ENCODE measurements at regions not wholly inside any gene's neighbourhood (a gene's known extent, or its start where the extent isn't known, plus 50 kb on each side); places are given as distances from the start of the nearest gene placed in this dataset.

- H3K27me3 ChIP-seq (ENCODE audit: control insufficient read depth, insufficient read depth, low read length) = no peaks in the 10 kb centered on the region
- H3K9me3 ChIP-seq (replicated peaks; ENCODE audit: control insufficient read depth, low read depth, low read length) = no peaks in the 10 kb centered on the region
- H3K4me3 ChIP-seq (ENCODE audit: low read length) = no peak overlapping the region
- no peak for DNase-seq
- H3K36me3 ChIP-seq (ENCODE audit: control insufficient read depth, insufficient read depth, low read length) = no peaks in the 10 kb centered on the region
- no CpG with 5 or more reads among the region's 1 CpG for whole genome bisulfite sequencing (ENCODE audit: insufficient coverage)
- no peaks in the 10 kb centered on the region for H3K4me1 ChIP-seq (ENCODE audit: control insufficient read depth, insufficient read depth, low read length)
- no peak overlapping the region for H3K27ac ChIP-seq (ENCODE audit: low read length)
Observed at GRCh38 chr4:137997496-137997895, 244.7 kb downstream of the SLC7A11 start.

GRCh38 chr4:137994853-137995252 lies 247.3 kb downstream of the SLC7A11 start:
- H3K27ac ChIP-seq (ENCODE audit: low read length) = no peak overlapping the region
- H3K36me3 ChIP-seq (ENCODE audit: control insufficient read depth, insufficient read depth, low read length) = no peaks in the 10 kb centered on the region
- no peak overlapping the region for H3K4me3 ChIP-seq (ENCODE audit: low read length)
- H3K4me1 ChIP-seq (ENCODE audit: control insufficient read depth, insufficient read depth, low read length) = no peaks in the 10 kb centered on the region
- H3K27me3 ChIP-seq (ENCODE audit: control insufficient read depth, insufficient read depth, low read length) = no peaks in the 10 kb centered on the region
- no peak for DNase-seq
- no peaks in the 10 kb centered on the region for H3K9me3 ChIP-seq (replicated peaks; ENCODE audit: control insufficient read depth, low read depth, low read length)

DNA sequence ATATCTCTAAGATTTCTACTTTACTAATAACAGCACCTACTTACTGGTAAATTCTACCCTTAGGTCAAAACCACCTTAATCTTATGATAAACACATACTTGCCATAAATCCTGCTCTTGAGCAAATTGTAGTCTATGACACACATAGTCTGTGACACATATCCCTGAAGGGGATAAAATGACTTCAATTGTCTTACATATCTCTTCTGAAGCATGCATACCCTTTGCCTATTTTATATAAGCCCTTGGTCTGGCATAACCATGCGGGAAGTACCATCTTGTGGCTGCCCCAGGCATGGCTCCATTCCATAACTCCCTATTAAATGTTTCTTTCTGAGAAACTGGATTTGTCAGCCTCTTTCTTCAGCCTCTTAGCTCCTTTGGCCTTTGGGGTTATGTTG lies 248.9 kb downstream of the SLC7A11 start:
- H3K4me1 ChIP-seq (ENCODE audit: control insufficient read depth, insufficient read depth, low read length) = no peaks in the 10 kb centered on the region
- no peak overlapping the region for H3K4me3 ChIP-seq (ENCODE audit: low read length)
- no peaks in the 10 kb centered on the region for H3K36me3 ChIP-seq (ENCODE audit: control insufficient read depth, insufficient read depth, low read length)
- no peaks in the 10 kb centered on the region for H3K27me3 ChIP-seq (ENCODE audit: control insufficient read depth, insufficient read depth, low read length)
- H3K27ac ChIP-seq (ENCODE audit: low read length) = no peak overlapping the region
- no peaks in the 10 kb centered on the region for H3K9me3 ChIP-seq (replicated peaks; ENCODE audit: control insufficient read depth, low read depth, low read length)
- 83% methylated on average over 1 of the region's 1 CpG for WGBS (ENCODE audit: insufficient coverage)
- no peak for DNase-seq

GRCh38 chr4:137981277-137981676 lies 260.9 kb downstream of the SLC7A11 start:
- no peak for DNase-seq
- no peak overlapping the region for H3K27ac ChIP-seq (ENCODE audit: low read length)
- H3K36me3 ChIP-seq (ENCODE audit: control insufficient read depth, insufficient read depth, low read length) = no peaks in the 10 kb centered on the region
- no peaks in the 10 kb centered on the region for H3K4me1 ChIP-seq (ENCODE audit: control insufficient read depth, insufficient read depth, low read length)
- H3K9me3 ChIP-seq (replicated peaks; ENCODE audit: control insufficient read depth, low read depth, low read length) = no peaks in the 10 kb centered on the region
- 93% methylated on average over 3 of the region's 3 CpGs for WGBS (ENCODE audit: insufficient coverage)
- H3K27me3 ChIP-seq (ENCODE audit: control insufficient read depth, insufficient read depth, low read length) = no peaks in the 10 kb centered on the region
- no peak overlapping the region for H3K4me3 ChIP-seq (ENCODE audit: low read length)

DNA sequence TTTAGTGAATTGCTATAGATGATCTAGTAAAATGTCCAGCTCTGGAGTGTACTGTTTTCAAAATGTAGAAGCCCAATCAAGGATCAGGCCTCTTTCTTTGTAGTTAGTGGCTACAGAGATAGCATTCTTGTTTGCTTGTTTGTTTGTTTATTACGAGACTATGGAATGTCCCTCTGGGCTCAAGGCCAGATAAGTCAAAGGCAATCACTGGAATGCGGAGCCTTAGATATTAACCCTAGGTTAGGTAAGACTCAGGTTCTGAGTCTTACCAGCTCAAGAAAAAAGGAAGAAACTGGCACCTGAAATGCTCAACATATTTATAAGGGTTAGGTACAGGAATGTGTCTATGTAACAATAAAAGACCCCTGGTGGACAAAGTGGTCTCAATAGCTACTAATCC lies 261.5 kb downstream of the SLC7A11 start:
- Histone ChIP-seq H3K9me3 (replicated peaks; ENCODE audit: control insufficient read depth, low read depth, low read length) (no peaks in the 10 kb centered on the region), H3K4me1 (ENCODE audit: control insufficient read depth, insufficient read depth, low read length) (no peaks in the 10 kb centered on the region), H3K36me3 (ENCODE audit: control insufficient read depth, insufficient read depth, low read length) (no peaks in the 10 kb centered on the region), H3K4me3 (ENCODE audit: low read length) (no peak overlapping the region), H3K27ac (ENCODE audit: low read length) (no peak overlapping the region), H3K27me3 (ENCODE audit: control insufficient read depth, insufficient read depth, low read length) (no peaks in the 10 kb centered on the region)
- DNase-seq = no peak
- 73% methylated on average over 2 of the region's 2 CpGs for WGBS (ENCODE audit: insufficient coverage)

DNA sequence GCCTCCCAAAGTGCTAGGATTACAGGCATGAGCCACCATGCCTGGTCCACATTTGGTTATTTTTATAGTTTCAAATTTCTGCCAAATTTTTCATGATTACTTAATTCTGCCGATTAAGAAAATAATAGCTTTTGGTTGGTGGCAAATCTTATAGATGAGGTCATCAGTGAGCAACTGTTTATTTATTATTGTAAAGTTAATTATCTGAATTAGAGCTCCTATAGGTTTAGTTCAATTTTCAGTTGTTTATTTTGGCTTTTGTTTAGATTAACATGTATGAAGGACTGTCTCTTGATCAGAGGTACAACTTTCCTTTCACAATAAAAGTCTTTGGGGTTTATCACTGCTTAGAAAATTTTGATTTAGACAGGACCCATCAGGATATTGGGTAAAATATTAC lies 262.2 kb downstream of the SLC7A11 start:
- H3K4me3 ChIP-seq (ENCODE audit: low read length) = no peak overlapping the region
- H3K9me3 ChIP-seq (replicated peaks; ENCODE audit: control insufficient read depth, low read depth, low read length) = no peaks in the 10 kb centered on the region
- H3K4me1 ChIP-seq (ENCODE audit: control insufficient read depth, insufficient read depth, low read length) = no peaks in the 10 kb centered on the region
- H3K27ac ChIP-seq (ENCODE audit: low read length) = no peak overlapping the region
- H3K27me3 ChIP-seq (ENCODE audit: control insufficient read depth, insufficient read depth, low read length) = no peaks in the 10 kb centered on the region
- no peaks in the 10 kb centered on the region for H3K36me3 ChIP-seq (ENCODE audit: control insufficient read depth, insufficient read depth, low read length)
- DNase-seq = no peak
- no CpG with 5 or more reads among the region's 1 CpG for WGBS (ENCODE audit: insufficient coverage)

- Histone ChIP-seq H3K4me1 (ENCODE audit: control insufficient read depth, insufficient read depth, low read length) (no peaks in the 10 kb centered on the region), H3K36me3 (ENCODE audit: control insufficient read depth, insufficient read depth, low read length) (no peaks in the 10 kb centered on the region), H3K27ac (ENCODE audit: low read length) (no peak overlapping the region), H3K27me3 (ENCODE audit: control insufficient read depth, insufficient read depth, low read length) (no peaks in the 10 kb centered on the region), H3K9me3 (replicated peaks; ENCODE audit: control insufficient read depth, low read depth, low read length) (no peaks in the 10 kb centered on the region), H3K4me3 (ENCODE audit: low read length) (no peak overlapping the region)
- DNase-seq = no peak
- no CpG with 5 or more reads among the region's 3 CpGs for WGBS (ENCODE audit: insufficient coverage)
Observed at GRCh38 chr4:137968956-137969678, 273.0 kb downstream of the SLC7A11 start.

- Histone ChIP-seq H3K4me3 (ENCODE audit: low read length) (no peak overlapping the region), H3K27me3 (ENCODE audit: control insufficient read depth, insufficient read depth, low read length) (no peaks in the 10 kb centered on the region), H3K4me1 (ENCODE audit: control insufficient read depth, insufficient read depth, low read length) (no peaks in the 10 kb centered on the region), H3K27ac (ENCODE audit: low read length) (no peak overlapping the region), H3K9me3 (replicated peaks; ENCODE audit: control insufficient read depth, low read depth, low read length) (no peaks in the 10 kb centered on the region), H3K36me3 (ENCODE audit: control insufficient read depth, insufficient read depth, low read length) (no peaks in the 10 kb centered on the region)
- 70% methylated on average over 1 of the region's 6 CpGs for WGBS (ENCODE audit: insufficient coverage)
- no peak for DNase-seq
Observed at GRCh38 chr4:137967480-137968190, 274.5 kb downstream of the SLC7A11 start.

GRCh38 chr4:137966504-137966903 lies 275.6 kb downstream of the SLC7A11 start:
- no CpG with 5 or more reads among the region's 3 CpGs for WGBS (ENCODE audit: insufficient coverage)

DNA sequence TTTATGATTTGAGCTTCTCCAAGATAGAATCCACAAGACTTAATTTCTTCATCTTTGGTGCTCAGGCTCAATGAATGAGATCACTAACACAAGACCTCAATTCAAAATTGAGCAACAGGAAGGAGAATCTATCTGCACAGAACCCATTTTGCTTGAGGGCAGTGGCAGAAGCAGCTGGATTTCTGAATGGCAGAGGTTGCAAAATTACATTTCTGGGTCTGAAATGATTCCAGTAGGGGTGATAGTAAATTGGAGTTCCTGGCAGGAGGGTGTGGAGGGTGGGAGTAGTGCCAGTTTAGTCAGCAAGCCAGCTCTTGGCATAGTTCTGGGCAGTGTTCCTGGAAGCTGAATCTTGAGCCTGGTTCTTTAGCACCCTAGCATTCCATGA lies 281.1 kb downstream of the SLC7A11 start:
- Histone ChIP-seq H3K4me3 (ENCODE audit: low read length) (no peak overlapping the region), H3K27ac (ENCODE audit: low read length) (no peak overlapping the region), H3K9me3 (replicated peaks; ENCODE audit: control insufficient read depth, low read depth, low read length) (no peaks in the 10 kb centered on the region), H3K27me3 (ENCODE audit: control insufficient read depth, insufficient read depth, low read length) (no peaks in the 10 kb centered on the region), H3K4me1 (ENCODE audit: control insufficient read depth, insufficient read depth, low read length) (peaks cover 3% of the 10 kb centered on the region), H3K36me3 (ENCODE audit: control insufficient read depth, insufficient read depth, low read length) (no peaks in the 10 kb centered on the region)
- peak; percentile 21 for DNase-seq

More at GRCh38 chr4:137966504-137966903, 275.6 kb downstream of the SLC7A11 start:
- Histone ChIP-seq H3K27me3 (ENCODE audit: control insufficient read depth, insufficient read depth, low read length) (no peaks in the 10 kb centered on the region), H3K27ac (ENCODE audit: low read length) (no peak overlapping the region), H3K4me3 (ENCODE audit: low read length) (no peak overlapping the region), H3K9me3 (replicated peaks; ENCODE audit: control insufficient read depth, low read depth, low read length) (no peaks in the 10 kb centered on the region), H3K4me1 (ENCODE audit: control insufficient read depth, insufficient read depth, low read length) (no peaks in the 10 kb centered on the region), H3K36me3 (ENCODE audit: control insufficient read depth, insufficient read depth, low read length) (no peaks in the 10 kb centered on the region)
- no peak for DNase-seq
